ENCODE measurements at regions not wholly inside any gene's neighbourhood (a gene's known extent, or its start where the extent isn't known, plus 50 kb on each side); places are given as distances from the start of the nearest gene placed in this dataset.

DNA sequence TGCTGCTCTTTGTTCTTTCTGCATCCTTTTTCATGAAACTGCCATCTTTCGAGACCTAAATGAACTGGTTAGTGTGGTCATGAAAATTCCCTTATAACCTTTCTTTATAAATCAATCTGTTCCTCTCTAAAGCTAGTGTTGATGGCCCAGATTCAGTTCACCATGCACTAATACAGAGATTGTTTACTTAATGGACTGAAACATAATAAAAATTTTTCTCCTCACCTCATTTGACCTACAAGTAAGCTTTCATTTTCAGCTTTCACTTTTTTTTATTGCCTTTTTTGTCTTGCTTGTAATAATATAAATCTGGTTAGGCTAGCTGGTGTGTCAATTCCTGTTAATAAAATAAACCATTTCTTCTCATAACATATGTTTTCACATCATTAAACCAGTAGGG lies 183.8 kb downstream of the CCDC59 start:
- DNase-seq (ENCODE audit: low read depth): no peak

DNA sequence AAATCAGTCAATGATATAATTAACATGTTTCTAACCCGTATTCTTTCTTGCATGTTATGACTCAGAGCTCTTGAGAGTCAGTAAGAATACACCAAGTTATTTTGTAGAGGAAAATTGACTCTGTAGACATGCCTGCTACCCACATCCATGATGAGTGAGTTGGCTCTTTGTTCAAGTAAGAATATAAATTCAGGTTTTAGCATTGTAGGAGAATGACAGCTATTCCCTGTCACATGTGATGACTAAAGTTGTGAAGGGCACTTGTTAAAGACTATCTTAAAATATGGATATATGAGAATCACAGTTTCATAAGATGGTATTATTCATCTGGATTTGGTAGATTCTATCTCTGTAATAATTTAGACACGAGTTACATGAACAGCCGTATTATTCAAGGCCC lies 209.1 kb downstream of the CCDC59 start:
- no peak for DNase-seq (ENCODE audit: low read depth)

DNA sequence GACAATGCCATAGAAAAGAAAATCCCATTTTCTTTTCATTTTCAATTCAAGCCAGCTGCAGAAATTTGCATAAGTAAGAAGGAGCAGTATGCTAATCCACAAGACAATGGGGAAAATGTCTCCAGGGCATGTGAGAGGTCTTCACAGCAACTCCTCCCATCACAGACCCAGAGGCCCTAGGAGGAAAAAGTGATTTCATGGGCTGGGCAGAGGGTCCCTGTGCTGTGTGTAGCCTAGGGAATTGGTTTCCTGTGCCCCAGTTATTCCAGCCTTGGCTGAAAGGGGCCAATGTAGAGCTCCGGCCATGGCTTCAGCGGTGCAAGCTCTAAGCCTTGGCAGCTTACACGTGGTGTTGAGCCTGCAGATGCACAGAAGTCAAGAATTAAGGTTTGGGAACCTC lies 211.4 kb downstream of the CCDC59 start:
- DNase-seq (ENCODE audit: low read depth): no peak

DNA sequence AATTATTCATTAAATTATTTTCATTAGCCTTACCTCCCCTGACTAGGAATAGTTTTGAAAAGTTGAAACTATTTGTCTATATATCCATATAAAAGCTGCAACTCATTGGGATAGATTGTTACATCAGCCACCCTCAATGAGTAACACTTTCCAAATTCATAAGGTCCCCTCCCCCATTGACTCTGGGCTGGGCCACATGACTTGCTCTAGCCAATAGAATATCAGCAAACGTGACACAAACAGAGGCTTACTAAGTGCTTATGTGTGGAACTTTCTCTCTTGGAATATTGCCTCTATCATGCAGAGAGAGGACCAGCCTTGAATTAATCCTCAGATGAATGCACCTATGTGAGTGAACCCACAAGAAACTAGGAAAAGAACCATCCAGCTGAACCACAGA lies 213.7 kb downstream of the CCDC59 start:
- peak; percentile 1 for DNase-seq (ENCODE audit: low read depth)

DNA sequence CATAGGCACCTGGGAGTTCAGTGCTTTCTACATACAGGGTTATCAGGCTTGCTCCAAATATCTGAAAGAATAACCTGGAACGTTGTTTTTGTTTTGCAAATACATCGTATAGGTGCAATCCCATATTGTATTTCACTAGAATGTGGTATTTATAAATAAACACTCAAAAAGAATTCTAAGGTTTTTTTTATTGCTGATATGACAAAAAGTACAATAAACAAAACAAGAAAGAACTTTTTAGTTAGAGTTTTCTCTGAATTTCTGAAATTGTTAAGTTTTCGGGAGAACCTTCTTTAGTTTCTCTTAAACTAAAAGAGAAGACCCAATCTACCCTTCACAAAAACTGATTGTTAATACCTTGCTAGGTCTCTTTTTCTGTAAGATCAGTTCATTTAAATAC lies 225.8 kb downstream of the CCDC59 start:
- DNase-seq (ENCODE audit: low read depth): no peak

DNA sequence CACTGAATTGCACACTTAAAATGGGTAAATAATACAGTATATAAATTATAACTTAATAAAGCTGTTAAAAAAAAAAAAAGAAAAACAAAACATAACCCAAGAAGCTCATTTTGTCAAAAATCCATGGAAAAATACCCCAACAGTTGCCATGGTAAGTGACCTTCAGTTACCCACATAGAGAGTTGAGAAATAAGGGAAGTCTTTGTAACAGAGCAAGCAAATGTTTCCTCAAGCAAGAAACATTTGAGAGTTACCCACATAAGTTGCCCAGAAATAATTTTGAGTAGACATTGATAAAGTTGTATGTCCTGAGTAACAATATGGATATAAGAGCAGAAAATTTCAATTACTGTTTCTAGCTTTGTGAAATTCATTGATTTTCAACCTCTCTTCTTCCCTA lies 227.4 kb downstream of the CCDC59 start:
- DNase-seq (ENCODE audit: low read depth): no peak

DNA sequence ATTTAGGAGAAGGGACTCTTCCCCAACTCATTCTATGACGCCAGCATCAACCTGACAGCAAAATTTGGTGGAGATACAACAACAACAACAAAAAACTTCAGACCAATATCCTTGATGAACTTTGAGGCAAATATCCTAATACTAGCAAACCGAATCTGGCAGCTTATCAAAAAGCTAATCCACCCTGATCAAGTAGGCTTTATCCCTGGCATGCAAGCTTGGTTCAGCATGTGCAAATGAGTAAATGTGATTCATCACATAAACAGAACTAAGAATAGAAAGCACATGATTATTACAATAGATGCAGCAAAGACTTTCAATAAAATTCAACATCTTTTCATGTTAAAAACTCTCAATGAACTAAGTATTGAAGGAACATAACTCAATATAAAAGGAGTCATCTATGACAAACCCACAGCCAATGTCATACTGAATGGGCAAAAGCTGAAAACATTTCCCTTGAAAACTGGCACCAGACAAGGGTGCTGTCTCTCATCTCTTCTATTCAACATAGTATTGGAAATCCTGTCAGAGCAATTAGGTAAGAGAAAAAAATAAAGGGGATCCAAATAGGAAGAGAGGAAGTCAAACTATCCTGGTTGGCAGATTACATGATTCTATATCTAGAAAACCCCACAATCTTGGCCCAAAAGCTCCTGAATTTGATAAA lies 233.3 kb downstream of the CCDC59 start:
- DNase-seq (ENCODE audit: low read depth): no peak

DNA sequence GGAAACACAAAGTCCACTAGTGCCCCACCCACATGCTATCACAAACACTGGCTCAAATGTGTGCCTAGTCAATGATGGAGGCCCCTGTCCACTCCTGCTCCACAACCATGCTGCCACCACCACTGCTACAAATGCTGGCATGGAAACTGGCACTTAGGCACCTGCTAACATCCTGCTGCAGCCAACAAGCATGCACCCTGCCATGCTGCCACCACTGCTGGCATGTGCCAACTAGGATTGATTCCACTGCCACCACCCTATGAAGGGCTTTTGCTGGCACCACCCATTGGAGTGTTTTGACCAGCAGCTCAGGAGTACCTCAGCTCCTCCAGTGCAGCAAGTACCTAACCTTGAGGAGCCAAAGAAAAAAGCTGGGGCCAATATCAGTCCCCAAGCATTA lies 236.6 kb downstream of the CCDC59 start:
- DNase-seq (ENCODE audit: low read depth): no peak

DNA sequence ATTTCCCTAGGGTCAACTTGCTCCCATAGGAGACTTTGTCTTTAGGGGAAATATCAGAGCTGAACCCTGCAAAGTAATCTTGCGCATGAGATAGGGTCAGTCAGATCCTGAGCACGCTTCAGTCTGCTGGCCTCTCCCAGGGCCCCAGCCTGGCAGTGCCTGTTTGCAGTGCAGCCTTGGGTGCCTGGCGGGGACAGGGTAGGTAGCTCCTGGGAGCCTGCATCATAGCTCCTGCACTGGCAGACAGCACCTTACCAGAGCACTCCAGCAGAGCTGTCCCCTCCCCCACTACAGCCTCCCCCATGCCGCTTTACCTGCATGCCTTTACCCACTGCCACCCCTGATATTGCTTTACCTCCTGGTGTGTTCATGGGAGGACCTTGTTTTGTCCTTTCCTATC lies 237.3 kb downstream of the CCDC59 start:
- no peak for DNase-seq (ENCODE audit: low read depth)

DNA sequence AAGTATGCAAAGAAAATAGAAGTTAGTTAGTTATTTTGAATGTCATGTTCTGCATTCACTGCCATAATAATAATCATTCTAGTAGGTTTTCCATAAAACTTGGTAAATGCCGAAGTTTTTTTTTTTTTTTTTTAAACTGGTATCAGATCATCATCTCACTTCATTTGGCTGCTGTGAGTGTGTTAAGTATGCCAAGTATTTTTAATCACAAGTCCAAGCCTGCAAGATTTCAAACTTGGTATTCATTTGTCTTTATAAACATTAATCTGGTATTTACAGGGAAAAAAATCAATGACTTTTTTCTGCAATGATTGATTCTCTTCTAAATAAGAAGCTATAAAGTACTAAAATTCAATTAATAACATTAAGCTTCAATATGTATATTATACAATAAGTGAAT lies 248.9 kb downstream of the CCDC59 start:
- DNase-seq (ENCODE audit: low read depth): no peak

DNA sequence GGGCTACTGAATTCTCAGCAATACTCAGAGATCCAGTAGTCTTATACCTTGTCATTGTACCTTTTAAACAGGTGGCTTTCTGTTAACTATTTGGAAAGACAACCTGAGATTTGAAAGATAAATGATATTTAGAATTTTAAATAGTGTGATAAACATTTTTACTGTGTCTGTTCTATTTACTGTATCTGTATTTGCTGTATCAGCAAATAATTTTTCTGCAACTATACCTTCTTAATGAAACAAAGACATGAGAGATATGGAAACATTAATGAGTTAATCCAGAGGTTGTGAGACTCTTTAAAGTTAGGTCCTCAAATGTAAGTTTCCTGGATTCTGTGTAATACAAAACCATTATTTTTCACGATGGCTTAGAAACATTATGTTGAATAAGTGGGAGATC lies 249.6 kb downstream of the CCDC59 start:
- DNase-seq (ENCODE audit: low read depth): no peak

DNA sequence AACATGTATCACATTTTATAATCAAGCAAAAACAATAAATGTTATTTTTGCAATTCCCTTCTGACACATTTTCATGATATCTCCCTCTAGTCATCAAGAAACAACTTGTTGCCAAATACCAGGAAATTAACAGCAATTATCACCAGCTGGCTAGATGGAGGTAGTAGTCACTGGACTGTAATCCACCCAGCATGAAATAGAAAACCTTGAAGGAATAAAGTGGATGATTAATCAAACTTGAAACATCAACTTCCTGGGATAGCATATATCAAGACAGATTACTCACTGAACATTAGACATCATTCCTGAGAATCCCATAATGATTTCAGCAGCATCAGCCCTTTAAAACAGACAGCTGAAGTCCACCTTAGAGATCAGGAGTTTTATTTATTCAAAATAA lies 259.0 kb downstream of the CCDC59 start:
- no peak for DNase-seq (ENCODE audit: low read depth)

DNA sequence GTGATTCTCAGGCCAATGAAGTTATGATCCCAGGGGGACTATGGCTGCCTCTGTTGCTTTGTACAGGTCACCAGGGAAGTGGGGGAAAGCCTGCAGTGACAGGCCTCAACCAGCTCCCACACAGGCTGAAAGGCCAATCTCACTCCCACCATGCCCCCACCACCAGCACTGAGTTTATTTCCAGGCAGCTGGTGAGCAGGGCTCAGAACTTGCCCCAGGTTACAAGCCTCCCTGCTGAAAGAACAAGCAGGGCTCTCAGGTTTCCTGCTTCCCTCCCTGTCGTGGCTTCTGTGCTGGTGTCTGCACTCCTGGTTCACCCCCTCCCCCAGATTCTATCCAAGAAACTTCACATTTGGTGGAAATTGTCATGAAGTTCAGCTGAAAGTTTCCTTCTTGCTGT lies 260.3 kb downstream of the CCDC59 start:
- DNase-seq (ENCODE audit: low read depth): no peak

DNA sequence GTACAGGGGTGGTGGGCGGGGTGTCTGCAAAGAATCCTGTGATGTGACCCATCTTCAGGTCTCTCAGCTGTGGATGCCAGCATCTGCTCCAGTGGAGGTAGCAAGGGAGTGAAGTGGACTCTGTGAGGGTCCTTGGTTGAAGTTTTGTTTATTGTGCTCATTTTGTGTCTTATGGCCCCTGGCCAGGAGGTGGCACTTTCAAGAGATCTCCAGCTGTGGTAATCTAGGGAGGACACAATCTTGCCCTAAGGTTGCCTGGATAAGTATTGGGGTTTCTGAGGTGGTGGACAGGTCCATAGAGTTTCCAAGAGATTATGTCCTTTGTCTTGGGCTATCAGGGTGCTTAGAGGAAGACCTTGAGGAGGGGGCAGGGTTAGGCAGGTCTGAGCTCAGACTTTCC lies 260.7 kb downstream of the CCDC59 start:
- DNase-seq (ENCODE audit: low read depth): no peak

DNA sequence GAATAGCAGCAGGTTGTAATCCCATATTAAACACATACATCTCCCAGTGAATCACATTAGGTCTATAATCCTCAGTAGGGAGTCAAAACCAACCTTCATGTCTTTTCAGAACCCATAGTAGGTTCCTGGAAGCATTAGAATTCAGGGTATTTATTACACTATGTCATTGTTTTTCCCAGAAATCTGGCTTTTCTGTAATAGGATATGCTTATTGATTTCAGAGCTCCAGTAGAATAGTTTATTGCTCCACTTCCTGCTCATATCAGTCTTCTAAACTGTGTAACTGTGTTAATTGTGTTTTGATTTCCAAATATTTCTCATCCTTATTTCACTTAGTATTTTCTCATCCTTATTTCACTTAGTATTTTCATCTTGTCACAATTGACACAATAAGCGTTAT lies 268.0 kb downstream of the CCDC59 start:
- DNase-seq (ENCODE audit: low read depth): no peak

DNA sequence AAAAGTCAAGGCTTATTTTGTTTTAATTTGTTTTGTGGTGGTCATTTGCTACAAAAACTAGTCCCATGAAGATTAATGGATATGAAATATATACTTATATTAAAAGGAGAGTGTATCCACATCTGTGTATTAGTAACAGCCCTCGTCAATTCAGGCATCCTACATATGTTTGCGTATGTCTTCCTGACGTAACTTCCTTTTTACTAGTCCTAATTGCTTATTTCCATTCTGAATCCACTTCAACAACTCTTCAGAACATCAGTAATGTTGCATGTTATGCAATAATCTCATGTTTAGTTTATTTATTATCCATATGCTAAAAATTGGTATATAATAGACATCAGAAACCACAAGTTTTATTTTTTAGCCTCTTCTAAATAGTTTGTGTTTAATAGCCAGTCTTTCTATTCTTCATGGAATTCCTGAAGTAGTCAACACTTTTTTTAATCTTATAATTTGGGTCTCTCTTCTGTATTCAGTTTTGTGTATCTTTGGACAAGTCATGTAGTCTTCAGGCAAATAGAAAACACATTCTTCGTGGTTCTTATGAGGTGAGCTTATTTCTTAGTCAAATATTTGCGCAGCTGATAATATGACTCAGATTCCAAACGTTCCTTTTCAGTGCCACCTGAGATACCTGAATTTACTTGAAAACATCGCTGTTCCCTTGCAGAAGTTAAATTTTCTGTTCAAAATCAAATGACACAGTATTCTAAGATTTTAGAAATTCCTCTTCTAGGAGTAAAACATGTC lies 268.6 kb downstream of the CCDC59 start:
- DNase-seq (ENCODE audit: low read depth): no peak

DNA sequence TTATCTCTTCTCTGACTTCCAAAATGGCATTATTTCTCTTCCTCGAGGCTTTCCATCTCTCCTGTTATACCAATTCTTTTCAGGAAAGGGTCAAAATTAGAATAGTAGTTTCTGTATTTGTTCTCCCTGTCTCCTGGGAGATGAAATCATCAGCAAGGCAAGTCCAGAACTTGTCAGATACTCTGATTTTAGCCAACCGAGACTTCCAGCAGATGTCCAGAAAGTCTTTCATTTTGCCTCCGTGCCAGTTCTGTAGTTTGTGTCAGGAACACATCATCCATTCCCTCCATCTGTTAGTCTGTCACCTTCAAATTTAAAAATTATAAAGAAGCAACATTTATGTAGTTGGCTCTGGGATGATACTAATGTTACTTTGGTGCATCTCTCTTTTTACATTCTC lies 275.7 kb downstream of the CCDC59 start:
- no peak for DNase-seq (ENCODE audit: low read depth)

DNA sequence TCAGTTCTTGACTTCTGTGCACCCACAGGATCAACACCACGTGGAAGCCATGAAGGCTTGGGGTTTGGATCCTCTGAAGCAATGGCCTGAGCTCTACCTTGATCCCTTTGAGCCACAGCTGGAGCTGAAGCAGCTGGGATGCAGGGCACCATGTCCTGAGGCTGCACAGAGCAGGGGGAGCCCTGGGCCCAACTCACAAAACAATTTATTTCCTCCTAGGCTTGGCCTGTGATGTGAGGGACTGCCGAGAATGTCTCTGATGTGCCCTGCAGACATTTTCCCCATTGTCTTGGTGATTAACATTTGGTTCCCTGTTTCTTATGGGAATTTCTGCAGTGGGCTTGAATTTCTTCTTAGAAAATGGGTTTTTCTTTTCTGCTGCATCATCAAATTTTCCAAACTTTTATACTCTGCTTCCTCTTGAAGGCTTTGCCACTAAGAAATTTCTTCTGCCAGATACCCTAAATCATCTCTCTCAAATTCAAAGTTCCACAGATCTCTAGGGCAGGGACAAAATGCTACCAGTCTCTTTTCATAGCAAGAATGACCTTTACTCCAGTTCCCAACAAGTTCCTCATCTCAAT lies 288.2 kb downstream of the CCDC59 start:
- DNase-seq (ENCODE audit: low read depth): no peak

DNA sequence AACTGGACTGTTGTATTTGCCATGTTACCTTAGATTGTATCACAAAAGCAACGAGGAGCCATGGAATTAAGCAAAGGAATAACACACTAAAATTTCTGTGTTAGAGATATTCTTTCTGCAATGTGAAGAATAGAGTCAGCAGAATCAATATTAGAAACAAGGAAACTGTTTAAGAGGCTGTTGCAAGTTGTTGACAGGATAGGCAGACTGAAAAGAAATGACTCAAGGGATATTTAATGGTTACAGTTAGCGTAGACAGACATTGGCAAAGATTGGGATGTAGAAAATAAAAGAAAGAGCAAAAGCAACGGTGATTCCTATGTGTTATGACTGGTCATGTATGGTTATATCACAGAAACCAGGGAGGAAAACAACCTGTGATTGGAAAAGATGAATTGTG lies 299.0 kb upstream of the PPFIA2 start:
- DNase-seq (ENCODE audit: low read depth): no peak

DNA sequence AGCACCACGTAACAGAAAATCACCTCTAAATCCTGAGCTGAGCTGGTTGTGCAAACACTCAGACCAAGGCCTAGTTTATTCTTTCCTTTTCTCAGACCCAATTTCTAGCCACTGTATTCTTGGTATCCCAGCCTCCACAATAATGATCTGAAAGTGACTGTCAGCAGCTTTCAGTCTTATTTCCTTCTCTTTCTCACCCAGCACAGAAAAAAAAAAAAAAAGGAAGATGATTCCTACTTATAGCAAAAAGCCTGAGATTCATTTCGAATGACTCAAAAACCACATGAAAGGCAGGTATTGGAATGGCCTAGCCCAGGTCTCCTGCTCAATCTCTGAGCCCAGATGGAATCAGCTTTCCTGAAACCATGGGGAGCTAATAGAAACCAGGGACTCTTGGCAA lies 298.6 kb upstream of the PPFIA2 start:
- no peak for DNase-seq (ENCODE audit: low read depth)

DNA sequence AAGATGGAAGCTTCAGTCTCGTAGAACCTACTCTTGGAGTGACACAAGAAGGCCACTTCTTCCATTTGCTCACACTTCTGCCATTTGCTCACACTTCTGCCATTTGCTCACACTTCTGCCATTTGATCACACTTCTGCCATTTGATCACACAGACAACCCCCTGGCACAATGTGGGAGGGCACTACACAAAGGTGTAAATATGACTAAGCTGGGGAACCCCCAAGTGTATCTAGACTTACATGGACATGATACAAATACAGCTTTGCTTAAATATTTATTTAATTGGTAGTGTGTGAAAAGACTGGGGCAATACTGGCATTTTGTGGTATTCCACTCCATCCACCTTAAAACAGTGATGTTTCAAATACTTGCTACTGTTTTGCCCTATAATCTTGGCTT lies 296.2 kb upstream of the PPFIA2 start:
- no peak for DNase-seq (ENCODE audit: low read depth)

DNA sequence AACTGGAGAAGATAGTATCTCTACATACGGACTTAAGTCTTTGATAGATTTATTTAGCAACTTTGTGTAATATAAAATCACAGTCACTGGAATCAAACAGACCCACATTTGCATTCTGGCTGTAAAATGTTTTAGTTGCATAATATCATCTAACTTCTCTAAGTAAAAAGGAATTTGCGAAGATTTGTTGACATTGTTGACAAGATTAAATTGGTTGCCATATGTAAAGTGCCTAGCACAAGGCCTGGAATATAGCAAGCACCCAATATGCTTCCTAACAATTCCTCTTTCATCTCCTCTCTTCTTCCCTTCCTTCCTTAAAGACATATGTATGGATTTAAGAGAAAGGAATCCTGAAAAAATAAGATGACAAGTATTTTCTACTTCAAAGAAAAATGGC lies 295.4 kb upstream of the PPFIA2 start:
- DNase-seq (ENCODE audit: low read depth): no peak

DNA sequence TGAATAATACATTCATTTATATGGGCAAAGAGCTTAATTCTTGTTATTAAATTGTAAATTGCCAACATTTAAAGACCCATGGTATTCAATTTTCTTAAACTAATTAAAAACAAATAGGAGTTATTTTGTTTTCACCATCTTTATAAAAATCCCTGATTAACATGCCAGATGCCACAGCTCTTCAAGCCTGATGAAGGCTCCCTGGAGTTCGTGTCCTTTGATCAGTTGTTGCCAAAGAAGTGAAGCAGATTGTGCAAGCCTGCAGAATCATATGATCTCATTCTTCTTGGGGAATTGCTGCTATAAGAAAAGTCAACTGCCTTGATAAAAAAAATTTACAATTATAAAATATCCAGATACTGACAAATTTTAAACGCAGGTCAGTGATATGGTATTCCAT lies 288.3 kb upstream of the PPFIA2 start:
- no peak for DNase-seq (ENCODE audit: low read depth)

Data from ELR (cell line).